T-cell (primary cell): ENCODE measurements at regions not wholly inside any gene's neighbourhood (a gene's known extent, or its start where the extent isn't known, plus 50 kb on each side); places are given as distances from the start of the nearest gene placed in this dataset.

Experiments used
- ATAC-seq, 4 experiments: fragments of 200-7000 bp in 3 of 4; fragments of 150-1000 bp in 1 of 4; cut with Tn5 transposase; replicated peaks in 1 of 4; 1 replicate in 3 of 4; 2 replicates in 1 of 4; pipeline ENCODE4 v1.10.0; 2021; ENCODE audit warnings: moderate library complexity in 3 of 4, mild to moderate bottlenecking in 2 of 4, moderate number of reproducible peaks in 1 of 4
- CTCF ChIA-PET, 2 donors: fragments of 300-600 bp; sonication (Branson Sonifier 250); formaldehyde crosslinking; loops; one replicate each; lab custom pipeline; 2022; ENCODE audit warnings: antibody characterized with exemption in 2 of 2; lab: Charles Lee
- POLR2A ChIA-PET, 2 donors: fragments of 300-600 bp; sonication (Branson Sonifier 250); formaldehyde crosslinking; loops; one replicate each; lab custom pipeline; 2022; ENCODE audit warnings: antibody characterized with exemption in 2 of 2; lab: Charles Lee
- DNase-seq, 35 experiments: peaks; one replicate each; pipeline versions ENCODE4 v3.0.0 to v3.0.0-alpha.2; 2013 to 2023
- H3K27ac ChIP-seq: one replicate; pipeline ENCODE4 v1.5.1; 2013; ENCODE audit warnings: low read length
- H3K27me3 ChIP-seq, 2 experiments: replicated peaks in 1 of 2; 1 replicate in 1 of 2; 2 replicates in 1 of 2; pipeline versions ENCODE4 v1.6.1 to v1.7.0; 2013; ENCODE audit warnings: low read length in 1 of 2, mixed read lengths in 1 of 2; ENCODE audit not compliant: control insufficient read depth in 2 of 2, insufficient read depth in 2 of 2; ENCODE audit errors: extremely low read depth in 1 of 2
- H3K36me3 ChIP-seq, 2 donors: 1 replicate in 1 of 2; 2 replicates in 1 of 2; pipeline versions ENCODE4 v1.6.1 to v1.7.0; 2013; ENCODE audit warnings: low read length in 1 of 2; ENCODE audit not compliant: control insufficient read depth in 2 of 2, insufficient read depth in 1 of 2; ENCODE audit errors: extremely low read depth in 1 of 2
- H3K4me1 ChIP-seq, 2 experiments: 1 replicate in 1 of 2; 2 replicates in 1 of 2; pipeline versions ENCODE4 v1.6.1 to v1.7.0; 2013; ENCODE audit warnings: low read length in 2 of 2, mixed read lengths in 1 of 2; ENCODE audit not compliant: insufficient read depth in 2 of 2, control insufficient read depth in 1 of 2; ENCODE audit errors: extremely low read depth in 1 of 2
- H3K4me3 ChIP-seq, 2 donors: 1 replicate in 1 of 2; 2 replicates in 1 of 2; pipeline versions ENCODE4 v1.5.1 to v1.7.0; 2013; ENCODE audit warnings: mild to moderate bottlenecking in 2 of 2, low read length in 1 of 2, moderate library complexity in 1 of 2; ENCODE audit not compliant: control insufficient read depth in 1 of 2; ENCODE audit errors: extremely low read depth in 1 of 2
- H3K9me3 ChIP-seq: 2 replicates; pipeline ENCODE4 v1.7.0; 2013
- H3K27ac Mint-ChIP-seq, 2 donors: one replicate each; pipeline ENCODE4 v1.8.0; 2020 to 2021; ENCODE audit warnings: mild to moderate bottlenecking in 2 of 2, mixed read lengths in 2 of 2
- H3K27me3 Mint-ChIP-seq, 2 donors: one replicate each; pipeline ENCODE4 v1.8.0; 2021 to 2022; ENCODE audit warnings: mixed read lengths in 2 of 2
- H3K36me3 Mint-ChIP-seq: one replicate; pipeline ENCODE4 v1.8.0; 2021; ENCODE audit warnings: mixed read lengths
- H3K4me1 Mint-ChIP-seq, 3 donors: one replicate each; pipeline ENCODE4 v1.8.0; 2020 to 2022; ENCODE audit warnings: mixed read lengths in 3 of 3, mild to moderate bottlenecking in 1 of 3
- H3K4me3 Mint-ChIP-seq, 3 donors: one replicate each; pipeline ENCODE4 v1.8.0; 2020 to 2022; ENCODE audit warnings: mild to moderate bottlenecking in 3 of 3, mixed read lengths in 3 of 3, moderate library complexity in 3 of 3
- H3K9me3 Mint-ChIP-seq, 3 donors: one replicate each; pipeline ENCODE4 v1.8.0; 2020 to 2022; ENCODE audit warnings: mixed read lengths in 3 of 3
- WGBS: methylation state at CpG from one replicate; pipeline ENCODE4 v1.1.5; 2013; ENCODE audit warnings: missing lambda C conversion rate; ENCODE audit not compliant: insufficient coverage; 5-methylcytosine and 5-hydroxymethylcytosine counted together

DNA sequence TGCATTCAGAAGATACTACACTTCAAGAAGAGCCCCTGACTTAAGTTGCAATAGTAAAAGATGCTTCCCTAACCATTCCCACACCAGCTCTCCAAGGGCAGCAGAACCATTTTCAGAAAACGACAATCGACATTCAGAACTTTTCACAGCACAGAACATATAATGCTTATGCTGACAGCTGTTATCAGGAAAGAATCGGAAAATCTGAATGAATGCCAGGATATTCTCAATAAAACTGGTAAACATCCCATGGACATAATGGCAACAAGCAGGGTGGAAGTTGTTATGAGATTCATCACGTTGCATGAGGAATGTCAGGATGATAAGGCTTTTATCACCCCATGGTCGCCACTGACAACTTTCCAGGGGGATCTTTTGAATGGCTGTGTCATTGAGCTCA lies 246.6 kb upstream of the CHRM3 start:
- POLR2A ChIA-PET, result no interaction called here
- no peaks in the 10 kb centered on the region for H3K4me1 ChIP-seq
- H3K36me3 Mint-ChIP-seq, result no peaks in the 10 kb centered on the region
- H3K4me3 ChIP-seq, result no peak overlapping the region
- H3K27ac ChIP-seq, result no peak overlapping the region
- 100% methylated on average over 2 of the region's 5 CpGs for WGBS
- DNase-seq (no peak), ATAC-seq (no peak)
- H3K4me1 Mint-ChIP-seq, result no peaks in the 10 kb centered on the region
- peaks cover 14 to 19% (median 15%) of the 10 kb centered on the region in 3 donors for H3K9me3 Mint-ChIP-seq
- H3K4me3 Mint-ChIP-seq, result no peak overlapping the region
- CTCF ChIA-PET, result no interaction called here
- H3K27ac Mint-ChIP-seq, result no peak overlapping the region
- H3K36me3 ChIP-seq, result no peaks in the 10 kb centered on the region
- no peaks in the 10 kb centered on the region for H3K27me3 ChIP-seq
- no peaks in the 10 kb centered on the region for H3K9me3 ChIP-seq
- no peaks in the 10 kb centered on the region for H3K27me3 Mint-ChIP-seq

- no peak for DNase-seq
Observed at GRCh38 chr1:239128541-239128940, 257.8 kb upstream of the CHRM3 start.

GRCh38 chr1:239126884-239127283 lies 259.5 kb upstream of the CHRM3 start:
- POLR2A ChIA-PET, result no interaction called here
- CTCF ChIA-PET, result no interaction called here
- no peak overlapping the region for H3K4me3 Mint-ChIP-seq
- H3K27me3 Mint-ChIP-seq, result no peaks in the 10 kb centered on the region
- ATAC-seq, result no peak
- no peaks in the 10 kb centered on the region for H3K36me3 Mint-ChIP-seq
- no peaks in the 10 kb centered on the region for H3K27me3 ChIP-seq
- no peak overlapping the region for H3K27ac Mint-ChIP-seq
- WGBS, result 100% methylated on average over 1 of the region's 3 CpGs
- no peaks in the 10 kb centered on the region for H3K9me3 ChIP-seq
- no peak for DNase-seq
- H3K36me3 ChIP-seq, result no peaks in the 10 kb centered on the region
- H3K4me1 ChIP-seq, result no peaks in the 10 kb centered on the region
- H3K4me1 Mint-ChIP-seq, result no peaks in the 10 kb centered on the region
- H3K4me3 ChIP-seq, result no peak overlapping the region
- peaks cover 0 to 7% (median 2%) of the 10 kb centered on the region in 3 donors for H3K9me3 Mint-ChIP-seq
- no peak overlapping the region for H3K27ac ChIP-seq

More at GRCh38 chr1:239128541-239128940, 257.8 kb upstream of the CHRM3 start:
- H3K27me3 Mint-ChIP-seq, result no peaks in the 10 kb centered on the region
- H3K9me3 ChIP-seq, result no peaks in the 10 kb centered on the region
- no peak overlapping the region for H3K27ac ChIP-seq
- no peak overlapping the region for H3K4me3 ChIP-seq
- H3K4me3 Mint-ChIP-seq, result no peak overlapping the region
- H3K27ac Mint-ChIP-seq, result no peak overlapping the region
- no peaks in the 10 kb centered on the region for H3K27me3 ChIP-seq
- CTCF ChIA-PET, result no interaction called here
- peaks cover 0 to 7% (median 2%) of the 10 kb centered on the region in 3 donors for H3K9me3 Mint-ChIP-seq
- no peak for ATAC-seq
- H3K4me1 Mint-ChIP-seq, result no peaks in the 10 kb centered on the region
- no peaks in the 10 kb centered on the region for H3K36me3 Mint-ChIP-seq
- no peaks in the 10 kb centered on the region for H3K4me1 ChIP-seq
- no peaks in the 10 kb centered on the region for H3K36me3 ChIP-seq
- POLR2A ChIA-PET, result no interaction called here
- WGBS, result no CpG with 5 or more reads among the region's 3 CpGs

DNA sequence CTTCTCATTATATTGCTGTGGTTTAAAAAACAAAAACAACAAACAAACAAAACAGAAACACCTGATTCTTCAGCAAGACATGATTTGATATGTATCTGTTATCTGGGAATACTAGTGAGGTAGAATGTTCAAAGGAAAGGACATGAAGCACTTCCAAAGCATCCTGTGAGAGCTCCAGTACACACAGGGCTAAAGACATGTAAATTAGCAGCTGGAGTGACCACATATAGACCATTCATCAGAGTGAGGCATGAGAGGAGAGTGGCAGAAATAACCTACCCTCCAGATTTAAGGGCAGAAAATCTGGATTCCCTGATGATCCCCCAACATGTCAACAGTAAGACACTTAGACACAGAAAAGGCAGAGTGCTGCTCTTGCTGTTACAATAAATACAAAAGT lies 260.5 kb upstream of the CHRM3 start:
- CTCF ChIA-PET, result no interaction called here
- no peak overlapping the region for H3K4me3 ChIP-seq
- Mint-ChIP-seq H3K9me3 (peaks cover 0 to 7% (median 2%) of the 10 kb centered on the region in 3 donors), H3K4me1 (no peaks in the 10 kb centered on the region), H3K36me3 (no peaks in the 10 kb centered on the region), H3K27ac (no peak overlapping the region), H3K27me3 (no peaks in the 10 kb centered on the region), H3K4me3 (no peak overlapping the region)
- H3K27me3 ChIP-seq, result no peaks in the 10 kb centered on the region
- no peaks in the 10 kb centered on the region for H3K4me1 ChIP-seq
- no peaks in the 10 kb centered on the region for H3K9me3 ChIP-seq
- no peaks in the 10 kb centered on the region for H3K36me3 ChIP-seq
- ATAC-seq, result no peak
- H3K27ac ChIP-seq, result no peak overlapping the region
- POLR2A ChIA-PET, result no interaction called here
- no peak for DNase-seq

GRCh38 chr1:239125027-239125426 lies 261.3 kb upstream of the CHRM3 start:
- POLR2A ChIA-PET, result interaction anchor here in 1 of 2 donors (0.6 kb wide), 1 partner anchor 27 kb away, joined by 3 read pairs; no protein-coding TSS in a partner anchor
- CTCF ChIA-PET, result interaction anchor here in 1 of 2 donors (0.6 kb wide), 1 partner anchor 461 kb away, joined by 3 read pairs; no protein-coding TSS in a partner anchor
- peaks cover 0 to 3% (median 2%) of the 10 kb centered on the region in 3 donors for H3K9me3 Mint-ChIP-seq
- H3K27me3 Mint-ChIP-seq, result no peaks in the 10 kb centered on the region
- Histone ChIP-seq H3K9me3 (no peaks in the 10 kb centered on the region), H3K27me3 (no peaks in the 10 kb centered on the region), H3K36me3 (no peaks in the 10 kb centered on the region), H3K4me3 (no peak overlapping the region), H3K4me1 (no peaks in the 10 kb centered on the region), H3K27ac (no peak overlapping the region)
- no peak overlapping the region for H3K27ac Mint-ChIP-seq
- H3K4me1 Mint-ChIP-seq, result no peaks in the 10 kb centered on the region
- DNase-seq (no peak), ATAC-seq (no peak)
- 41% methylated on average over 2 of the region's 4 CpGs for WGBS
- H3K36me3 Mint-ChIP-seq, result no peaks in the 10 kb centered on the region
- no peak overlapping the region for H3K4me3 Mint-ChIP-seq

GRCh38 chr1:239123260-239123659 lies 263.1 kb upstream of the CHRM3 start:
- ChIA-PET POLR2A (no interaction called here), CTCF (no interaction called here)
- Histone ChIP-seq H3K4me1 (no peaks in the 10 kb centered on the region), H3K27ac (no peak overlapping the region), H3K9me3 (no peaks in the 10 kb centered on the region), H3K4me3 (no peak overlapping the region), H3K27me3 (no peaks in the 10 kb centered on the region), H3K36me3 (no peaks in the 10 kb centered on the region)
- no peak overlapping the region for H3K4me3 Mint-ChIP-seq
- H3K4me1 Mint-ChIP-seq, result no peaks in the 10 kb centered on the region
- no peaks in the 10 kb centered on the region for H3K36me3 Mint-ChIP-seq
- WGBS, result 100% methylated on average over 2 of the region's 4 CpGs
- DNase-seq, result no peak
- no peak overlapping the region for H3K27ac Mint-ChIP-seq
- H3K9me3 Mint-ChIP-seq, result peaks cover 2 to 8% (median 4%) of the 10 kb centered on the region in 3 donors
- no peak for ATAC-seq
- H3K27me3 Mint-ChIP-seq, result no peaks in the 10 kb centered on the region
